HG03103 (cell line): ENCODE measurements at regions not wholly inside any gene's neighbourhood (a gene's known extent, or its start where the extent isn't known, plus 50 kb on each side); places are given as distances from the start of the nearest gene placed in this dataset.

Source experiments
- ATAC-seq: cut with Tn5 transposase; IDR thresholded peaks from one replicate; pipeline ENCODE4 v1.9.1; 2021; ENCODE audit warnings: low read depth; ENCODE audit not compliant: unreplicated experiment

GRCh38 chr7:34453150-34453549, 204.9 kb upstream of the NPSR1 start:
- ATAC-seq: no peak

- no peak for ATAC-seq
Measured at GRCh38 chr7:34454381-34454780, 203.6 kb upstream of the NPSR1 start.

- ATAC-seq: no peak
Measured at GRCh38 chr7:34457329-34457728, 200.7 kb upstream of the NPSR1 start.

GRCh38 chr7:34463830-34464229, 194.2 kb upstream of the NPSR1 start:
- ATAC-seq: no peak

GRCh38 chr7:34471844-34472243, 186.2 kb upstream of the NPSR1 start:
- no peak for ATAC-seq

GRCh38 chr7:34486371-34486770, 171.6 kb upstream of the NPSR1 start:
- no peak for ATAC-seq

GRCh38 chr7:34487391-34488115, 170.5 kb upstream of the NPSR1 start:
- no peak for ATAC-seq

- no peak for ATAC-seq
Measured at GRCh38 chr7:34488766-34489165, 169.3 kb upstream of the NPSR1 start.

- ATAC-seq: no peak
Measured at GRCh38 chr7:34491899-34492298, 166.1 kb upstream of the NPSR1 start.

GRCh38 chr7:34493752-34494151, 164.3 kb upstream of the NPSR1 start:
- no peak for ATAC-seq

GRCh38 chr7:34497153-34497777, 160.8 kb upstream of the NPSR1 start:
- no peak for ATAC-seq

GRCh38 chr7:34501156-34501555, 156.9 kb upstream of the NPSR1 start:
- ATAC-seq: no peak

GRCh38 chr7:34507191-34507590, 150.8 kb upstream of the NPSR1 start:
- ATAC-seq: no peak

GRCh38 chr7:34523226-34523918, 134.6 kb upstream of the NPSR1 start:
- no peak for ATAC-seq

- ATAC-seq: no peak
Measured at GRCh38 chr7:34530259-34530658, 127.8 kb upstream of the NPSR1 start.

GRCh38 chr7:34539003-34539402, 119.0 kb upstream of the NPSR1 start:
- ATAC-seq: no peak

- no peak for ATAC-seq
Measured at GRCh38 chr7:34544621-34545020, 113.4 kb upstream of the NPSR1 start.

GRCh38 chr7:34550996-34551395, 107.0 kb upstream of the NPSR1 start:
- no peak for ATAC-seq

GRCh38 chr7:34552502-34552901, 105.5 kb upstream of the NPSR1 start:
- no peak for ATAC-seq

GRCh38 chr7:34558022-34558421, 100.0 kb upstream of the NPSR1 start:
- ATAC-seq: no peak

- no peak for ATAC-seq
Measured at GRCh38 chr7:34564091-34564490, 93.9 kb upstream of the NPSR1 start.

GRCh38 chr7:34567906-34568305, 90.1 kb upstream of the NPSR1 start:
- no peak for ATAC-seq
